Breast epithelium (tissue), 4 donors: ENCODE measurements at regions not wholly inside any gene's neighbourhood (a gene's known extent, or its start where the extent isn't known, plus 50 kb on each side); places are given as distances from the start of the nearest gene placed in this dataset.

Experiments
- DNase-seq, 2 donors: peaks; one replicate each; pipeline ENCODE4 v3.0.0-alpha.2; 2019; ENCODE audit warnings: low spot score in 2 of 2
- H3K27ac ChIP-seq, 2 donors: fragments of 200-600 bp; sonication (generic) in 1 of 2; one replicate each; pipeline ENCODE4 v1.5.1; 2016 to 2019; ENCODE audit warnings: mild to moderate bottlenecking in 1 of 2
- H3K27me3 ChIP-seq, 2 donors: fragments of 200-600 bp; sonication (generic) in 1 of 2; one replicate each; pipeline versions ENCODE4 v1.5.1 to v1.6.0; 2017 to 2019; ENCODE audit warnings: control low read depth in 1 of 2, mild to moderate bottlenecking in 1 of 2
- H3K36me3 ChIP-seq: fragments of 200-600 bp; one replicate; pipeline ENCODE4 v1.5.1; 2019
- H3K4me1 ChIP-seq, 2 donors: fragments of 200-600 bp; sonication (generic); one replicate each; pipeline ENCODE4 v1.5.1; 2016 to 2019; ENCODE audit warnings: control low read depth in 1 of 2
- H3K4me3 ChIP-seq, 3 donors: fragments of 200-600 bp; sonication (generic); 1 replicate in 2 of 3; 2 replicates in 1 of 3; pipeline ENCODE4 v1.5.1; 2016 to 2019; ENCODE audit warnings: mild to moderate bottlenecking in 3 of 3, moderate library complexity in 2 of 3
- H3K9me3 ChIP-seq, 2 donors: fragments of 200-600 bp; sonication (generic) in 1 of 2; one replicate each; pipeline ENCODE4 v1.5.1; 2016 to 2019; ENCODE audit warnings: control low read depth in 1 of 2
- CTCF ChIP-seq, 3 donors: fragments of 450-650 bp; IDR thresholded peaks; one replicate each; pipeline ENCODE4 v1.5.1; 2016 to 2017; ENCODE audit warnings: antibody characterized with exemption in 3 of 3, mild to moderate bottlenecking in 3 of 3, moderate library complexity in 3 of 3
- POLR2A ChIP-seq: fragments of 450-650 bp; IDR thresholded peaks from one replicate; pipeline ENCODE4 v1.6.1; 2016; ENCODE audit warnings: antibody characterized with exemption, mild to moderate bottlenecking, moderate library complexity
- POLR2AphosphoS5 ChIP-seq, 3 donors: sonication (generic); formaldehyde crosslinking; IDR thresholded peaks; one replicate each; pipeline ENCODE4 v1.6.1; 2017; ENCODE audit warnings: antibody characterized with exemption in 3 of 3
- intact Hi-C: fragments of 100-400 bp; cut with DNase I; formaldehyde crosslinking; loops from one replicate; pipeline ENCODE4 v1.15.1; 2023; ENCODE audit warnings: low total_unique reads

GRCh38 chr2:8421658-8422449 is 260.0 kb upstream of the ID2 start:
- H3K27ac ChIP-seq: no peak overlapping the region
- DNase-seq: no peak
- H3K27me3 ChIP-seq: no peaks in the 10 kb centered on the region
- no peaks in the 10 kb centered on the region for H3K36me3 ChIP-seq
- no peak overlapping the region for H3K4me3 ChIP-seq
- H3K4me1 ChIP-seq: no peaks in the 10 kb centered on the region
- H3K9me3 ChIP-seq: no peaks in the 10 kb centered on the region
- no peak for TF ChIP-seq POLR2AphosphoS5 (IDR thresholded peaks at IDR 0.05)
- intact Hi-C loops: no loop called here

GRCh38 chr2:8422450-8422800 is 259.4 kb upstream of the ID2 start:
- Histone ChIP-seq H3K4me3 (no peak overlapping the region), H3K4me1 (no peaks in the 10 kb centered on the region), H3K9me3 (no peaks in the 10 kb centered on the region), H3K27me3 (no peaks in the 10 kb centered on the region), H3K36me3 (no peaks in the 10 kb centered on the region), H3K27ac (no peak overlapping the region)
- intact Hi-C loops: no loop called here
- TF ChIP-seq POLR2AphosphoS5 (IDR thresholded peaks at IDR 0.05): no peak
- DNase-seq: no peak

GRCh38 chr2:8424997-8425900 is 256.6 kb upstream of the ID2 start:
- DNase-seq: peak in 1 of 2 donors; percentile 5
- intact Hi-C loops: no loop called here
- Histone ChIP-seq H3K27me3 (no peaks in the 10 kb centered on the region), H3K27ac (no peak overlapping the region), H3K36me3 (no peaks in the 10 kb centered on the region), H3K4me3 (no peak overlapping the region), H3K4me1 (no peaks in the 10 kb centered on the region), H3K9me3 (no peaks in the 10 kb centered on the region)
- TF ChIP-seq CTCF (IDR thresholded peaks at IDR 0.05) (no peak), POLR2A (no peak), POLR2AphosphoS5 (IDR thresholded peaks at IDR 0.05) (no peak)

- H3K36me3 ChIP-seq: no peaks in the 10 kb centered on the region
- TF ChIP-seq CTCF (IDR thresholded peaks at IDR 0.05) (no peak), POLR2A (no peak), POLR2AphosphoS5 (IDR thresholded peaks at IDR 0.05) (no peak)
- intact Hi-C loops: no loop called here
- DNase-seq: no peak
- H3K4me1 ChIP-seq: no peaks in the 10 kb centered on the region
- H3K4me3 ChIP-seq: no peak overlapping the region
- no peak overlapping the region for H3K27ac ChIP-seq
- no peaks in the 10 kb centered on the region for H3K27me3 ChIP-seq
- no peaks in the 10 kb centered on the region for H3K9me3 ChIP-seq
Observed at GRCh38 chr2:8426550-8426949, 255.3 kb upstream of the ID2 start.

GRCh38 chr2:8427211-8427610 is 254.6 kb upstream of the ID2 start:
- Histone ChIP-seq H3K27me3 (no peaks in the 10 kb centered on the region), H3K27ac (no peak overlapping the region), H3K4me1 (no peaks in the 10 kb centered on the region), H3K4me3 (no peak overlapping the region), H3K36me3 (no peaks in the 10 kb centered on the region), H3K9me3 (no peaks in the 10 kb centered on the region)
- DNase-seq: no peak
- intact Hi-C loops: no loop called here
- TF ChIP-seq CTCF (IDR thresholded peaks at IDR 0.05) (no peak), POLR2AphosphoS5 (IDR thresholded peaks at IDR 0.05) (no peak), POLR2A (no peak)

GRCh38 chr2:8430628-8431027 is 251.2 kb upstream of the ID2 start:
- no peak for DNase-seq
- no peaks in the 10 kb centered on the region for H3K27me3 ChIP-seq
- no peak overlapping the region for H3K4me3 ChIP-seq
- intact Hi-C loops: no loop called here
- H3K27ac ChIP-seq: no peak overlapping the region
- no peaks in the 10 kb centered on the region for H3K36me3 ChIP-seq
- TF ChIP-seq POLR2AphosphoS5 (IDR thresholded peaks at IDR 0.05) (no peak), CTCF (IDR thresholded peaks at IDR 0.05) (no peak), POLR2A (no peak)
- no peaks in the 10 kb centered on the region for H3K4me1 ChIP-seq
- no peaks in the 10 kb centered on the region for H3K9me3 ChIP-seq
